ENCODE measurements at regions not wholly inside any gene's neighbourhood (a gene's known extent, or its start where the extent isn't known, plus 50 kb on each side); places are given as distances from the start of the nearest gene placed in this dataset.
"Not testable (repeated sequence)": the region's sequence is repeated elsewhere in the genome, so short reads cannot be mapped to it uniquely, and the experiment has no call there.

- POLR2A ChIA-PET (ENCODE audit: partially characterized antibody); H4K91ac ChIP-seq (replicated peaks; ENCODE audit: insufficient read length, low read length); H2BK20ac ChIP-seq (ENCODE audit: low read length); H3K4me1 ChIP-seq (replicated peaks in 1 of 4; ENCODE audit: control insufficient read depth in 3 of 4, insufficient read depth in 4 of 4, low read length in 3 of 4); H2BK5ac ChIP-seq (ENCODE audit: low read depth, low read length); CTCF ChIA-PET (ENCODE audit: partially characterized antibody); H3K27ac ChIP-seq (ENCODE audit: low read depth, low read length); H3K18ac ChIP-seq (ENCODE audit: extremely low read depth, low read length); H3K56ac ChIP-seq (replicated peaks; ENCODE audit: insufficient read length, low read depth, low read length); H3K4ac ChIP-seq (replicated peaks; ENCODE audit: insufficient read length, low read depth, low read length); H3K14ac ChIP-seq (ENCODE audit: insufficient read length); FAIRE-seq; H3K4me3 ChIP-seq (ENCODE audit: extremely low read depth in 1 of 4, insufficient read depth in 2 of 4, low read depth in 3 of 4, low read length in 4 of 4); H3K9ac ChIP-seq (replicated peaks in 1 of 4; ENCODE audit: extremely low read depth in 1 of 4, low read depth in 3 of 4, low read length in 3 of 4); H4K8ac ChIP-seq (ENCODE audit: extremely low read depth, insufficient read depth, low read length); H2BK12ac ChIP-seq (ENCODE audit: low read depth, low read length); H4K5ac ChIP-seq (ENCODE audit: insufficient read length, low read depth, low read length); H2AK5ac ChIP-seq (ENCODE audit: low read depth, low read length); H3K4me2 ChIP-seq (ENCODE audit: insufficient read depth in 1 of 2, low read depth in 2 of 2, low read length in 2 of 2); DNase-seq (ENCODE audit: low read depth in 1 of 2, low spot score in 2 of 2); H2BK15ac ChIP-seq (ENCODE audit: low read length); H3K36me3 ChIP-seq (ENCODE audit: control insufficient read depth in 2 of 4, insufficient read depth in 4 of 4, low read length in 3 of 4); H3K23ac ChIP-seq (ENCODE audit: insufficient read length); H2AFZ ChIP-seq (ENCODE audit: low read length); H4K20me1 ChIP-seq (replicated peaks in 1 of 2; ENCODE audit: control insufficient read depth in 1 of 2, insufficient read depth in 2 of 2, low read length in 2 of 2); H3K79me1 ChIP-seq (ENCODE audit: low read depth, low read length); H3K27me3 ChIP-seq (replicated peaks in 1 of 4; ENCODE audit: control insufficient read depth in 3 of 4, extremely low read depth in 1 of 4, insufficient read depth in 3 of 4, low read length in 3 of 4); H2BK120ac ChIP-seq (replicated peaks; ENCODE audit: low read depth, low read length); H3K23me2 ChIP-seq (ENCODE audit: low read depth, low read length); H3K79me2 ChIP-seq (ENCODE audit: control insufficient read depth in 1 of 2, insufficient read depth in 2 of 2, low read length in 2 of 2): not testable (repeated sequence)
- 76 to 100% methylated on average over 1 of the region's 1 CpG for WGBS, 2 experiments (ENCODE audit: extremely low coverage in 1 of 2, insufficient coverage in 1 of 2, insufficient read length in 1 of 2, insufficient replicate concordance in 2 of 2, low coverage in 1 of 2, low lambda C conversion rate in 2 of 2, missing lambda C conversion rate in 1 of 2)
- H3K9me3 ChIP-seq (ENCODE audit: insufficient read depth in 2 of 2, low read depth in 1 of 2, low read length in 1 of 2) = peaks cover 30 to 39% of the 10 kb centered on the region in 2 experiments
These were observed 650.3 kb downstream of the ZNF37A start for GRCh38 chr10:38744446-38744845.

GRCh38 chr10:38746065-38746464 lies 651.9 kb downstream of the ZNF37A start:
- H2BK20ac ChIP-seq (ENCODE audit: low read length); H4K5ac ChIP-seq (ENCODE audit: insufficient read length, low read depth, low read length); DNase-seq (ENCODE audit: low read depth in 1 of 2, low spot score in 2 of 2); H3K56ac ChIP-seq (replicated peaks; ENCODE audit: insufficient read length, low read depth, low read length); H3K79me1 ChIP-seq (ENCODE audit: low read depth, low read length); H2AK5ac ChIP-seq (ENCODE audit: low read depth, low read length); FAIRE-seq; H3K23ac ChIP-seq (ENCODE audit: insufficient read length); H4K8ac ChIP-seq (ENCODE audit: extremely low read depth, insufficient read depth, low read length); H3K14ac ChIP-seq (ENCODE audit: insufficient read length); H3K23me2 ChIP-seq (ENCODE audit: low read depth, low read length); H3K4me3 ChIP-seq (ENCODE audit: extremely low read depth in 1 of 4, insufficient read depth in 2 of 4, low read depth in 3 of 4, low read length in 4 of 4); H2BK15ac ChIP-seq (ENCODE audit: low read length); H4K20me1 ChIP-seq (replicated peaks in 1 of 2; ENCODE audit: control insufficient read depth in 1 of 2, insufficient read depth in 2 of 2, low read length in 2 of 2); H2AFZ ChIP-seq (ENCODE audit: low read length); H3K4me1 ChIP-seq (replicated peaks in 1 of 4; ENCODE audit: control insufficient read depth in 3 of 4, insufficient read depth in 4 of 4, low read length in 3 of 4); POLR2A ChIA-PET (ENCODE audit: partially characterized antibody); H2BK5ac ChIP-seq (ENCODE audit: low read depth, low read length); H3K27me3 ChIP-seq (replicated peaks in 1 of 4; ENCODE audit: control insufficient read depth in 3 of 4, extremely low read depth in 1 of 4, insufficient read depth in 3 of 4, low read length in 3 of 4); H2BK120ac ChIP-seq (replicated peaks; ENCODE audit: low read depth, low read length); H2BK12ac ChIP-seq (ENCODE audit: low read depth, low read length); H4K91ac ChIP-seq (replicated peaks; ENCODE audit: insufficient read length, low read length); H3K27ac ChIP-seq (ENCODE audit: low read depth, low read length); CTCF ChIA-PET (ENCODE audit: partially characterized antibody); H3K4me2 ChIP-seq (ENCODE audit: insufficient read depth in 1 of 2, low read depth in 2 of 2, low read length in 2 of 2); H3K36me3 ChIP-seq (ENCODE audit: control insufficient read depth in 2 of 4, insufficient read depth in 4 of 4, low read length in 3 of 4); H3K9ac ChIP-seq (replicated peaks in 1 of 4; ENCODE audit: extremely low read depth in 1 of 4, low read depth in 3 of 4, low read length in 3 of 4); H3K79me2 ChIP-seq (ENCODE audit: control insufficient read depth in 1 of 2, insufficient read depth in 2 of 2, low read length in 2 of 2); H3K4ac ChIP-seq (replicated peaks; ENCODE audit: insufficient read length, low read depth, low read length); H3K18ac ChIP-seq (ENCODE audit: extremely low read depth, low read length): not testable (repeated sequence)
- H3K9me3 ChIP-seq (ENCODE audit: insufficient read depth in 2 of 2, low read depth in 1 of 2, low read length in 1 of 2) = peaks cover 20 to 26% of the 10 kb centered on the region in 2 experiments; a peak in 3 of 4 replicates
- WGBS, 2 experiments (ENCODE audit: extremely low coverage in 1 of 2, insufficient coverage in 1 of 2, insufficient read length in 1 of 2, insufficient replicate concordance in 2 of 2, low coverage in 1 of 2, low lambda C conversion rate in 2 of 2, missing lambda C conversion rate in 1 of 2) = 92 to 100% methylated on average over 1 of the region's 1 CpG

Measured in H1 (cell line).